ENCODE measurements at regions not wholly inside any gene's neighbourhood (a gene's known extent, or its start where the extent isn't known, plus 50 kb on each side); places are given as distances from the start of the nearest gene placed in this dataset.

DNA sequence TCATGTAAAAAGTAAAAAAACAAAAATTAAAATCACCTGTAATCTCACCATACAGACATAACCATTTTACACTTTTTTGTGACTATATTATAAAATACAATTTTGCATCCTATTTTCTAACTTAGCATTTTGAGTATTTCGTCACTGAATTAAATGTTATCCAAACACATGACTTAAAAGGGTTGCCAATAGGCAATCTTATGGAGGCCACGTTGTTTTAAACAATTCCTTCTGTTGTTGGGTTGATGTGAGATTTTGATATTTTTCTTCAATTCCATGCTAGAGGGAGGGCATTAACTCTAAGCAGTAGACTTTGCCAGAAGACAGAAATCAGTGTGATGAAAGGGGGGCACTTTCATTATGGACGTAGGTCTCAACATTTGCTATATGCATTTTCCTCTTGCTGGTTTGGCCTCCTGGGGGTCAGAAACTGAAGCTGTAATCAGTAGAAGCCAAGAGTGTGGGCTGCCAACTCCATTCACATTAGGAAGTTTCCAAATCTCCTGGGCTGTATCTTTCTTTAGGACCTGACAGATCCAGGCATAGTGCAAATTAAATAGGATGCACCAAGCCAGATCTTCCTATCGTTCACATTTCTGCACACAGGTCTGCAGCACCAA is 614.2 kb upstream of the CLINT1 start:
- 87 to 91% methylated on average over 4 of the region's 4 CpGs for WGBS, 2 experiments
- H3K4me1 ChIP-seq (ENCODE audit: control insufficient read depth, insufficient read depth, low read length), result no peaks in the 10 kb centered on the region
- no peaks in the 10 kb centered on the region for H3K27me3 ChIP-seq (ENCODE audit: control insufficient read depth, insufficient read depth, low read length, poor library complexity, severe bottlenecking)
- no peaks in the 10 kb centered on the region for H3K9me3 ChIP-seq (ENCODE audit: control insufficient read depth, low read length)
- no peak overlapping the region for H3K4me3 ChIP-seq (ENCODE audit: insufficient read depth, low read depth, low read length)
- H3K27ac ChIP-seq (ENCODE audit: insufficient read depth, low read depth, low read length, poor library complexity, severe bottlenecking), result no peak overlapping the region
- no peaks in the 10 kb centered on the region for H3K36me3 ChIP-seq (ENCODE audit: control insufficient read depth, insufficient read depth, low read length)

DNA sequence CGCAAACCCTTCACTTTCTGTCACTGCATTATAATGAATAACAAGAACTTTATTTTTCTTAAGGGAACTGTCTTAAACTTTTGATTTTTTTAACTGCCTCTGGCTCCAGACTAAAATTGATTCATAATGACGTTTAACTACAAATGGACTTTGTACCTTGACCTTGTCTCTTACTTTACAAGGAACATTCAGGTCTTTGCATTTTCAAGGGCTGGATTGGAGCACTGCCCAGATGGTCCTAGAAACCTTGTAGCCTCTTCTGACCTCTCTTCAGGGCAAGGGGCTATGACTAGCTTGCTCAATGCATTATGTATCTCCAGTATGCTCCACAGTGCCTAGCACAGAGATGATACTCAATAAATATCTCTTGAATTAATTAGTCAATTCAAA is 612.6 kb upstream of the CLINT1 start:
- Histone ChIP-seq H3K27ac (ENCODE audit: insufficient read depth, low read depth, low read length, poor library complexity, severe bottlenecking) (no peak overlapping the region), H3K4me1 (ENCODE audit: control insufficient read depth, insufficient read depth, low read length) (no peaks in the 10 kb centered on the region), H3K9me3 (ENCODE audit: control insufficient read depth, low read length) (no peaks in the 10 kb centered on the region), H3K4me3 (ENCODE audit: insufficient read depth, low read depth, low read length) (no peak overlapping the region), H3K36me3 (ENCODE audit: control insufficient read depth, insufficient read depth, low read length) (no peaks in the 10 kb centered on the region), H3K27me3 (ENCODE audit: control insufficient read depth, insufficient read depth, low read length, poor library complexity, severe bottlenecking) (no peaks in the 10 kb centered on the region)
- 80 to 84% methylated on average over 2 of the region's 2 CpGs for WGBS, 2 experiments

DNA sequence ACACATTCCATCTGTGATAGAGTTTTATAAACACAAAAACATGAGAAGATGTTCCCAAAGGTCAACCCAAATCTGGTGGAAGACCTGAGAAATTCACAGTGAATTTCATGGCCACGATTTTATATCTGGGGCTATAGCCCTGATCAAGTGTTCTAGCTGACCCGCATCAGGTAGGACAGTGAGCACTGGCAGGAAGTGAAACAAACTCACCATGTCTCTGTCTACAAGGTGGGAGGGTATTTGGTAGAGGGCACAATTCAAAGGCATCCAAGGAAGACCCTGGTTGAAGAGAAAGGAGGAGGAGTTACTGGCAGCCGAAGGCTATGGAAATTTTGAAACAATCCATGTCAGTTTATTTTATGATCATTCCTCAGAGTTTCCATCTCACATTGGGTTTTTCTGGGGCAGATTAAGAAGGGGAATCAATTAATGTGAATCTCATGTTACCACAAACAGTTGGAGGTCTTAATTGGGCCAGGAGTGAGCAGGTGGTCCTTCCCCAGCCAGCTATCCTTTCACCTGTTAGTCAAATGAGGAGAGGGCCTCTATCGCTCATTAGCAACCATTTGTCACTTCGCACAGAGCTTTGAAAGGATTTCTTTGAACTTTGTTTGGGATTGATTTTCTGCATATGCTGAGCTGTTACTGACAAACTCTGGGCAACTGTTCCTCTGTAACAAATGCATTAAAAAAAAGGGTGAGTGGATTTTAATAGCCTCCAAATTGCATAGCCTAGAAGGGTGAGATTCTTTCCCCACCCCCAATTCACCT is 612.0 kb upstream of the CLINT1 start:
- H3K9me3 ChIP-seq (ENCODE audit: control insufficient read depth, low read length), result no peaks in the 10 kb centered on the region
- no peak overlapping the region for H3K27ac ChIP-seq (ENCODE audit: insufficient read depth, low read depth, low read length, poor library complexity, severe bottlenecking)
- H3K4me1 ChIP-seq (ENCODE audit: control insufficient read depth, insufficient read depth, low read length), result no peaks in the 10 kb centered on the region
- no peak overlapping the region for H3K4me3 ChIP-seq (ENCODE audit: insufficient read depth, low read depth, low read length)
- H3K27me3 ChIP-seq (ENCODE audit: control insufficient read depth, insufficient read depth, low read length, poor library complexity, severe bottlenecking), result no peaks in the 10 kb centered on the region
- WGBS, 2 experiments, result 82 to 83% methylated on average over 5 of the region's 5 CpGs
- no peaks in the 10 kb centered on the region for H3K36me3 ChIP-seq (ENCODE audit: control insufficient read depth, insufficient read depth, low read length)

DNA sequence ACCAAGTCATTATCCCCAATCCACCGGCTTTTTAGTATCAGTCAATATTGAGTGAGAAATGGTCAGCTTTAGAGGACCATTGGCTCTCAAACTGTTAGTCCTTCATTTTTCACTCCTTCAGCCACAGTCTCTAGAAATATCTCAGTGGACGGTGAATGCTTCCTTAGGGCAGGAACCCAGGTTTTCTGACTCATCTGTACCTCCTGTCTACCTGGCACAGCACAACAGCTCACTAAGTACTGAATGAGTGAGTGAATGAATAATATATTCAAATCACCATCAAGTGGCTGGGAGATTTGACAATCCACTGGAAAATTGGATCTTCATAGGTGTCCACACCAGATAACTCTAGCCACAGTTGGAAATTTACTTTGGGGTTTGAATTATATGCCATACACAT is 609.5 kb upstream of the CLINT1 start:
- Histone ChIP-seq H3K4me3 (ENCODE audit: insufficient read depth, low read depth, low read length) (no peak overlapping the region), H3K4me1 (ENCODE audit: control insufficient read depth, insufficient read depth, low read length) (no peaks in the 10 kb centered on the region), H3K27ac (ENCODE audit: insufficient read depth, low read depth, low read length, poor library complexity, severe bottlenecking) (no peak overlapping the region), H3K9me3 (ENCODE audit: control insufficient read depth, low read length) (no peaks in the 10 kb centered on the region), H3K27me3 (ENCODE audit: control insufficient read depth, insufficient read depth, low read length, poor library complexity, severe bottlenecking) (no peaks in the 10 kb centered on the region), H3K36me3 (ENCODE audit: control insufficient read depth, insufficient read depth, low read length) (no peaks in the 10 kb centered on the region)
- 91 to 93% methylated on average over 2 of the region's 2 CpGs for WGBS, 2 experiments

DNA sequence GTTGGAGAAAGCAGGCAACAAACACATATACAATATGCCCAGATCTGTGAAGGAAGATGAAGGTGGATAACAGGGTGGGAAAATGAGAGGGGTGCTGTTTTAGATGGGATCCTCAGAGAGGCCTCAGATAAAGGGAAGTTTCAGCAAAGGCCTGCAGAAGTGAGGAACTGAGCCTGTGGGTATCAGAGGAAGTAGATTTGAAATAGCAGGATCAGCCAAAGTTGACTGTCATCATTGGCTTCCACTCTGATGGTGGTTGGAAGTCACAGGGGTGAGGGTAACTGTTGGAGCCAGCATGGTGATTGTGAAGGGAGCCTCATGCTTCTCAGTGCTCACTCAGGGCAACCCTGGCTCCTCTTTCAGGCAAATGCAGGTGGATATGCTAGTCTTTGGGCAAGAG is 607.2 kb upstream of the CLINT1 start:
- no peaks in the 10 kb centered on the region for H3K4me1 ChIP-seq (ENCODE audit: control insufficient read depth, insufficient read depth, low read length)
- no peak overlapping the region for H3K4me3 ChIP-seq (ENCODE audit: insufficient read depth, low read depth, low read length)
- no peak overlapping the region for H3K27ac ChIP-seq (ENCODE audit: insufficient read depth, low read depth, low read length, poor library complexity, severe bottlenecking)
- no peaks in the 10 kb centered on the region for H3K36me3 ChIP-seq (ENCODE audit: control insufficient read depth, insufficient read depth, low read length)
- H3K9me3 ChIP-seq (ENCODE audit: control insufficient read depth, low read length), result no peaks in the 10 kb centered on the region
- H3K27me3 ChIP-seq (ENCODE audit: control insufficient read depth, insufficient read depth, low read length, poor library complexity, severe bottlenecking), result no peaks in the 10 kb centered on the region

DNA sequence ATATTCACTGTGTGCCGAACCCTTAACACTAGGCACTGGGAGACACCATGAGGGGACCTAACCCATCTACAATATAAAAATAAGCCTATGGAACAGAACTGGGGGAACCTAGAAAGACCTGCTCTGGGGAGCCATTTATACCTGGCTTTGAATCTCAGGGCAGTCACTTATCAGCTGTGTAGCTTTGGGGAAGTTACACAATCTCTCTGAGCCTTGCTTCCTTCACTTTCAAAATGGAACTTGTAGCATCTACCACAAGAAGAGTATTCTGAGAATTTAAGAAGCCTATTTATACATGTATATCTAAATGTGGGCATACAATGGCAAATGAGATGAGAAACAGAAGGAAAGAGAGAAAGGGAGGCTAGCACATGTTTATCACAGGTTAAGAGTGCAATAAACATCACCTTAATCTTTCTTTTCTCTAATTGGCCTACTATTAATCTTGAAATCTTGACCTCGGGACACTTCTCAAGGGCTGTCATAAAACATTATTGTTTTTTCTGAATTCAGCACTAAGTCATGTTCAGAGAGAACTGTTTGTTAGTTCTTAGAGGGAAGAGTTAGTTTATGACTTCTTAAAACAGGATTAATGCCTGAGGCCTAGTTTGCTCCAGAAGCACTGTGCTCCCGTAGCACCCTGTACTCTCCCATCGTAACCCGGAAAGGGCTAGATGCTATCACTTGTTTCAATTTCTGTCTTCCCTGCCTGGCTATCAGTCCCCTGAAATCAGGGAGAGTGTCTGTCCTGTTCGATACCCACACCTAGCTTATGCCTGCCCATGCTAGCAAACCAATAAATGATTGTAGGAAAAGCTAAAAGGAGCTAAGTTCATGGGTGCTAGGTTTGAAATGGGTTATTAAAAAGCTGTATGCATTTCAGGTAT is 606.4 kb upstream of the CLINT1 start:
- Histone ChIP-seq H3K36me3 (ENCODE audit: control insufficient read depth, insufficient read depth, low read length) (no peaks in the 10 kb centered on the region), H3K27me3 (ENCODE audit: control insufficient read depth, insufficient read depth, low read length, poor library complexity, severe bottlenecking) (no peaks in the 10 kb centered on the region), H3K4me3 (ENCODE audit: insufficient read depth, low read depth, low read length) (no peak overlapping the region), H3K27ac (ENCODE audit: insufficient read depth, low read depth, low read length, poor library complexity, severe bottlenecking) (no peak overlapping the region), H3K9me3 (ENCODE audit: control insufficient read depth, low read length) (no peaks in the 10 kb centered on the region), H3K4me1 (ENCODE audit: control insufficient read depth, insufficient read depth, low read length) (no peaks in the 10 kb centered on the region)
- 91 to 95% methylated on average over 6 of the region's 6 CpGs for WGBS, 2 experiments

DNA sequence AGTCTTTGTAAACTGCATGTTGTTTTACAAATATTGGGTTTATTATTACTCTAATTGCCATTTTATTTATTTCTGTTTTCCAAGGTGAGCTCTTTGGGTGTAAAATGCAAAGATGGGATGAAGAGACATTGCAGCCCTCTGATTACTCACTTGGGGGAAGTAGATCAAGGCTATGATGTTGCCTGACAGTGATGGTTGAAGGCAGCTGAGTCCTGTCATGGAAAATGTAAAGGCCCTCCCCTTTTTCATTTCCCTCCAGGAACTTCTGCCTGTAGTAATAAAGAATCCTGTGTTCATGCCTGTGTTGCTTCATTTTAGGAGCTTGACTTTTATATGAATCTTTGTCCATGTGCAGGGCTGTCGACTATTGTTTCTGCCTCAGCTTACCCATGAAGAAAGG is 605.4 kb upstream of the CLINT1 start:
- H3K4me3 ChIP-seq (ENCODE audit: insufficient read depth, low read depth, low read length), result no peak overlapping the region
- no peaks in the 10 kb centered on the region for H3K36me3 ChIP-seq (ENCODE audit: control insufficient read depth, insufficient read depth, low read length)
- 85 to 91% methylated on average over 1 of the region's 1 CpG for WGBS, 2 experiments
- H3K27ac ChIP-seq (ENCODE audit: insufficient read depth, low read depth, low read length, poor library complexity, severe bottlenecking), result no peak overlapping the region
- no peaks in the 10 kb centered on the region for H3K27me3 ChIP-seq (ENCODE audit: control insufficient read depth, insufficient read depth, low read length, poor library complexity, severe bottlenecking)
- H3K4me1 ChIP-seq (ENCODE audit: control insufficient read depth, insufficient read depth, low read length), result no peaks in the 10 kb centered on the region
- no peaks in the 10 kb centered on the region for H3K9me3 ChIP-seq (ENCODE audit: control insufficient read depth, low read length)

DNA sequence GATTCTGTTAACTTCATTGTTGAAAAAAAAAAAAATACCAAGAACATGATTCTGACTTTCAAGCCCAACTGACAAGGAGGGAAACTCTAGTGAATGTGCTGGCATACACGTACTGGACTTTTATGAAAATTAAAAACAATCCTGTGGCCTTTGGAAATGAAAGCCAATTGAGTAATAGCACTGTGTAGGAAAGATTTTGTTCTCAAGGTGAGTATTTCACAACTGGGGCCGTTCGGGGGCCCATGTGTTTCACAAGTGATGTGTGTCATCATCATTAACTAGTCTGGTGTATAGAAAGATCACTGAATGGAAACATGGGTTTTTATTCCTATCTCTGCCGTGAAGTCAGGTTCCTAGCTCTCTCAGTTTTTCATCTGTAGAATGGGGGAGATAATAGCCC is 605.0 kb upstream of the CLINT1 start:
- Histone ChIP-seq H3K9me3 (ENCODE audit: control insufficient read depth, low read length) (no peaks in the 10 kb centered on the region), H3K27me3 (ENCODE audit: control insufficient read depth, insufficient read depth, low read length, poor library complexity, severe bottlenecking) (no peaks in the 10 kb centered on the region), H3K36me3 (ENCODE audit: control insufficient read depth, insufficient read depth, low read length) (no peaks in the 10 kb centered on the region), H3K4me1 (ENCODE audit: control insufficient read depth, insufficient read depth, low read length) (no peaks in the 10 kb centered on the region), H3K4me3 (ENCODE audit: insufficient read depth, low read depth, low read length) (no peak overlapping the region), H3K27ac (ENCODE audit: insufficient read depth, low read depth, low read length, poor library complexity, severe bottlenecking) (no peak overlapping the region)
- 95 to 96% methylated on average over 4 of the region's 4 CpGs for WGBS, 2 experiments

DNA sequence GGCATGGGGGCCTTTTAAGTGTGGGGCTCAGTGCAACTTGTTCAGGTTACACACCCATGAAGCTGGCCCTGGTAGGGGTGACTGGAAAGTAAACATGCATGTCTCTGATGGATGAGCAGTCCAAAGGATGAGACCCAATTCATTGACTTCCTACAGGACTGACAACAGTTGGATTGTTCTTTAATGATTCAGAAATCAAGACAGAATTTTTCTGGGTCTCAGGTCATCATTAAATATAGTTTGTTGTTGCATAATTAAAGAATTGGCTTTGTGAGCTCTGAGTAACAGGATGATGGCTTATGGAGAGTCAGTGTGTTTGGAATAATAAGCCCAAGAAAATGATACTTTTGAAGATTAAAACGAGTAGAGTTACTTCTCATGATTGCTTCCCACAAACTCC is 604.2 kb upstream of the CLINT1 start:
- Histone ChIP-seq H3K27me3 (ENCODE audit: control insufficient read depth, insufficient read depth, low read length, poor library complexity, severe bottlenecking) (no peaks in the 10 kb centered on the region), H3K27ac (ENCODE audit: insufficient read depth, low read depth, low read length, poor library complexity, severe bottlenecking) (no peak overlapping the region), H3K9me3 (ENCODE audit: control insufficient read depth, low read length) (no peaks in the 10 kb centered on the region), H3K36me3 (ENCODE audit: control insufficient read depth, insufficient read depth, low read length) (no peaks in the 10 kb centered on the region), H3K4me3 (ENCODE audit: insufficient read depth, low read depth, low read length) (no peak overlapping the region), H3K4me1 (ENCODE audit: control insufficient read depth, insufficient read depth, low read length) (no peaks in the 10 kb centered on the region)
- 100% methylated on average over 1 of the region's 1 CpG; no CpG with 5 or more reads in 1 of the 2 experiments for WGBS, 2 experiments

Data from ectodermal cell (in vitro differentiated cells).